Mesenchymal stem cell (in vitro differentiated cells and primary cell): ENCODE measurements at regions not wholly inside any gene's neighbourhood (a gene's known extent, or its start where the extent isn't known, plus 50 kb on each side); places are given as distances from the start of the nearest gene placed in this dataset.
A peak's percentile ranks its signal among the peaks of the same experiment; 100 is the strongest.

Experiments used
- DNase-seq: peaks from one replicate; pipeline ENCODE4 v3.0.0-alpha.2; 2013
- H2AFZ ChIP-seq: one replicate; pipeline ENCODE4 v1.6.1; 2013; ENCODE audit warnings: low read depth, mild to moderate bottlenecking, control low read depth, inconsistent platforms, low read length, moderate library complexity
- H2AK5ac ChIP-seq: 2 replicates; pipeline ENCODE4 v1.6.1; 2013; ENCODE audit warnings: low read length, moderate library complexity, mild to moderate bottlenecking, inconsistent platforms; ENCODE audit not compliant: severe bottlenecking
- H2BK120ac ChIP-seq: one replicate; pipeline ENCODE4 v1.6.1; 2013; ENCODE audit warnings: low read depth, mild to moderate bottlenecking, inconsistent platforms, low read length, moderate library complexity
- H2BK12ac ChIP-seq, 2 experiments: one replicate each; pipeline ENCODE4 v1.6.1; 2013; ENCODE audit warnings: inconsistent platforms in 2 of 2, low read length in 2 of 2, mild to moderate bottlenecking in 2 of 2, moderate library complexity in 2 of 2, control low read depth in 1 of 2
- H2BK15ac ChIP-seq: one replicate; pipeline ENCODE4 v1.6.1; 2013; ENCODE audit warnings: mild to moderate bottlenecking, low read depth, inconsistent platforms; ENCODE audit not compliant: poor library complexity, severe bottlenecking
- H2BK5ac ChIP-seq: 2 replicates; pipeline ENCODE4 v1.6.1; 2013; ENCODE audit warnings: low read depth, mild to moderate bottlenecking, low read length, control low read depth, inconsistent platforms; ENCODE audit not compliant: poor library complexity, severe bottlenecking
- H3K14ac ChIP-seq, 2 experiments: one replicate each; pipeline ENCODE4 v1.6.1; 2013; ENCODE audit warnings: inconsistent platforms in 2 of 2, low read length in 2 of 2, control low read depth in 1 of 2, mild to moderate bottlenecking in 1 of 2, moderate library complexity in 1 of 2
- H3K18ac ChIP-seq, 2 experiments: one replicate each; pipeline ENCODE4 v1.6.1; 2013; ENCODE audit warnings: inconsistent platforms in 2 of 2, low read length in 2 of 2, control low read depth in 1 of 2, low read depth in 1 of 2, mild to moderate bottlenecking in 1 of 2
- H3K23ac ChIP-seq, 2 experiments: one replicate each; pipeline ENCODE4 v1.6.1; 2013; ENCODE audit warnings: inconsistent platforms in 2 of 2, low read length in 2 of 2, mild to moderate bottlenecking in 2 of 2, moderate library complexity in 2 of 2, control low read depth in 1 of 2
- H3K27ac ChIP-seq: 2 replicates; pipeline ENCODE4 v1.5.1; 2013; ENCODE audit warnings: mild to moderate bottlenecking, moderate library complexity, low read length, control low read depth, inconsistent platforms; ENCODE audit not compliant: poor library complexity, severe bottlenecking
- H3K27me3 ChIP-seq, 2 experiments: 2 replicates each; pipeline versions ENCODE4 v1.6.1 to v1.7.0; 2013; ENCODE audit warnings: low read length in 2 of 2, mild to moderate bottlenecking in 2 of 2, moderate library complexity in 2 of 2, control low read depth in 1 of 2, inconsistent platforms in 1 of 2; ENCODE audit not compliant: control insufficient read depth in 1 of 2, insufficient read depth in 1 of 2
- H3K36me3 ChIP-seq, 2 experiments: 2 replicates each; pipeline versions ENCODE4 v1.6.1 to v1.7.0; 2013; ENCODE audit warnings: low read length in 2 of 2, control low read depth in 1 of 2, inconsistent platforms in 1 of 2, low read depth in 1 of 2, mild to moderate bottlenecking in 1 of 2; ENCODE audit not compliant: insufficient read depth in 2 of 2, control insufficient read depth in 1 of 2
- H3K4ac ChIP-seq, 2 experiments: one replicate each; pipeline ENCODE4 v1.6.1; 2013; ENCODE audit warnings: inconsistent platforms in 2 of 2, low read length in 2 of 2, mild to moderate bottlenecking in 2 of 2, moderate library complexity in 2 of 2, control low read depth in 1 of 2, low read depth in 1 of 2
- H3K4me1 ChIP-seq: 2 replicates; pipeline ENCODE4 v1.6.1; 2013; ENCODE audit warnings: low read depth, low read length, control low read depth; ENCODE audit not compliant: control insufficient read depth, insufficient read depth
- H3K4me2 ChIP-seq: 2 replicates; pipeline ENCODE4 v1.6.1; 2013; ENCODE audit warnings: low read length, mild to moderate bottlenecking, inconsistent platforms; ENCODE audit not compliant: poor library complexity, severe bottlenecking
- H3K4me3 ChIP-seq, 2 experiments: 2 replicates each; pipeline versions ENCODE4 v1.5.1 to v1.7.0; 2013; ENCODE audit warnings: low read length in 2 of 2, mild to moderate bottlenecking in 2 of 2, control low read depth in 1 of 2, low read depth in 1 of 2; ENCODE audit not compliant: insufficient read depth in 1 of 2
- H3K79me1 ChIP-seq: replicated peaks from 2 replicates; pipeline ENCODE4 v1.6.1; 2013; ENCODE audit warnings: mild to moderate bottlenecking, control low read depth, low read length, inconsistent platforms; ENCODE audit not compliant: poor library complexity, severe bottlenecking
- H3K9ac ChIP-seq: 2 replicates; pipeline ENCODE4 v1.7.0; 2013; ENCODE audit warnings: mild to moderate bottlenecking, low read length, moderate library complexity
- H3K9me3 ChIP-seq: 2 replicates; pipeline ENCODE4 v1.7.0; 2013; ENCODE audit warnings: mild to moderate bottlenecking, low read length; ENCODE audit not compliant: control insufficient read depth
- H4K8ac ChIP-seq: one replicate; pipeline ENCODE4 v1.6.1; 2013; ENCODE audit warnings: inconsistent platforms, mild to moderate bottlenecking, low read length, moderate library complexity
- H4K91ac ChIP-seq: one replicate; pipeline ENCODE4 v1.6.1; 2013; ENCODE audit warnings: mild to moderate bottlenecking, low read length, inconsistent platforms
- WGBS: methylation state at CpG from one replicate; pipeline ENCODE4 v1.1.7; 2013; ENCODE audit warnings: mixed read lengths; 5-methylcytosine and 5-hydroxymethylcytosine counted together

DNA sequence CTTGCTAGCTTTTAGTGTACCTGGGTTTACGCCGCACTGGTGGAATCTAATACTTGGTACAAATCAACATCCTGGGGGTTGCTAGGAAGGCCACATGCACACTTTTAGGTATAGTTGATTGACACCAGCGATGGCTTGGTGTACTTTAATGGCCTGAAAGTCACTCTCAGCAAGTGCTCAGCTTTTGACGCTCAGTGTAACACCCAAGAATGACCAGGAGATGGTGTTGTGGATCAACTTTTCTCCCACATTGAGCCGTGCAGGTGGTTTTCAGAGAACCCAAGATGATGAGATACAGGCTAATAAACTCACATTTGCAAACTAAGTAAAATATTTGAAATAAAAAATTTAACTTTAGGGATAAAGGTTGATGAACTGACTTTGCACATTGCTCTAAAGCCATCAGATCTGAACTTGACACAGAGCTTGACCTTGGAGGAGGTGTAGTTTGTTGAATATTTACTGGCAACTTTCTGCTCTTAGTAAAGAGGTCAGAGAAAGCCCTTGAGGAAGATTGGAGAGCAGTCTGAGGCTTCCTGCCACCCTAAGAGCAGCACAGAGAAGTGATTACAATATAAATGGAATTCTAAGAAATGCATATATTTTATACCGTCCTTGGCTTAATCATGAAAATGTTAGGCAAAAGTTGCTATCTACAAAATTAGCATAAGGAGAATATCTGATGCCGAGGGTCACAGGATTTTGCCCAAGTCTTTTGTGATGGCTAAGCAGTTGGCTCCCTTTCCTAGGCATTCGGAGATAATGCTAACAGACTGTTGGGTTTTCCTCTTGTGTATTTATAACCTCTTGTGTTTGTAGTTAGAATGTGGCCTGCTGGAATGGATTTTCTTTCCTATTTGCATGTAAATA, 143.4 kb upstream of the RASGRP1 start:
- H3K18ac ChIP-seq, result no peak overlapping the region
- H4K91ac ChIP-seq, result no peak overlapping the region
- 37% methylated on average over 7 of the region's 8 CpGs for WGBS

DNA sequence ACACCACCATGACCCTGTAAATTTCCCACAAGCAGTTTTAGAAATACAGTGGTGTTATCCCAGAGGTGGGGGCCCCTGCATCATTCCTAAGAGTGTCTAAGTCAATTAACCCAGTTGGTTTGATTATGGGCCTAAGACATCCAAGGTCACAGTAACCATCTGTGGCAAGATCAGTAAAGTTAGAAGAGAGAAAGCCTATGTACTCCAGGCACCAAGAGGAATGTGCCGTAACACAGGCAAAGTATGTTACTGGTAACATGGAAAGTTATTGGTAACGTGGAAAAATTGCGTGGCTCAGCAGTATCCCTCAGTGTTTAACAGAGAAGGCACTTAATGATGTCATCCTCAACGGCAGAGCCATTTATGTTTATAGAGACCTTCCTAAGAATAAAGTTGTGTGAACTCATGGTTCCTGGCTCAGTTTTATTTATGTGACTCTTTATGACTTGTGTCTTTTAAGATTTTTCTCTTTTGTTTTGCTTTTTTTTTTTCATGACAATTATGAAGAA, 144.1 kb upstream of the RASGRP1 start:
- no peak overlapping the region for H4K91ac ChIP-seq
- H3K27ac ChIP-seq, result peak overlapping the region; percentile 59
- no peaks in the 10 kb centered on the region for H3K79me1 ChIP-seq
- no peak overlapping the region for H3K23ac ChIP-seq
- H3K4ac ChIP-seq, result no peak overlapping the region
- peak overlapping the region in 1 of 2 experiments; percentile 6 for H2BK12ac ChIP-seq
- H3K14ac ChIP-seq, result no peak overlapping the region
- H3K4me3 ChIP-seq, result no peak overlapping the region
- peaks cover 4% of the 10 kb centered on the region for H3K4me1 ChIP-seq
- WGBS, result 23% methylated on average over 3 of the region's 4 CpGs
- H4K8ac ChIP-seq, result no peak overlapping the region
- peak; percentile 94 for DNase-seq
- H2AFZ ChIP-seq, result no peak overlapping the region
- H3K4me2 ChIP-seq, result no peak overlapping the region
- no peak overlapping the region for H2BK5ac ChIP-seq
- peaks cover 0 to 6% of the 10 kb centered on the region in 2 experiments for H3K27me3 ChIP-seq
- H2AK5ac ChIP-seq, result no peak overlapping the region
- H3K9me3 ChIP-seq, result no peaks in the 10 kb centered on the region
- H3K9ac ChIP-seq, result no peak overlapping the region
- no peaks in the 10 kb centered on the region for H3K36me3 ChIP-seq
- no peak overlapping the region for H2BK15ac ChIP-seq
- H2BK120ac ChIP-seq, result no peak overlapping the region
- H3K18ac ChIP-seq, result peak overlapping the region; percentile 8 to 25

More for the DNA sequence above, 143.4 kb upstream of the RASGRP1 start:
- Histone ChIP-seq H2BK12ac (no peak overlapping the region), H3K27ac (peak overlapping the region; percentile 59), H2BK120ac (no peak overlapping the region), H2BK15ac (no peak overlapping the region), H3K9ac (no peak overlapping the region), H3K4ac (no peak overlapping the region), H3K4me3 (no peak overlapping the region), H2AK5ac (no peak overlapping the region), H2BK5ac (no peak overlapping the region), H3K27me3 (peaks cover 0 to 6% of the 10 kb centered on the region in 2 experiments), H2AFZ (no peak overlapping the region), H3K4me1 (peaks cover 4% of the 10 kb centered on the region), H3K4me2 (no peak overlapping the region), H4K8ac (no peak overlapping the region), H3K9me3 (no peaks in the 10 kb centered on the region), H3K23ac (no peak overlapping the region), H3K79me1 (no peaks in the 10 kb centered on the region), H3K36me3 (no peaks in the 10 kb centered on the region), H3K14ac (no peak overlapping the region)
- DNase-seq, result peak; percentile 82

DNA sequence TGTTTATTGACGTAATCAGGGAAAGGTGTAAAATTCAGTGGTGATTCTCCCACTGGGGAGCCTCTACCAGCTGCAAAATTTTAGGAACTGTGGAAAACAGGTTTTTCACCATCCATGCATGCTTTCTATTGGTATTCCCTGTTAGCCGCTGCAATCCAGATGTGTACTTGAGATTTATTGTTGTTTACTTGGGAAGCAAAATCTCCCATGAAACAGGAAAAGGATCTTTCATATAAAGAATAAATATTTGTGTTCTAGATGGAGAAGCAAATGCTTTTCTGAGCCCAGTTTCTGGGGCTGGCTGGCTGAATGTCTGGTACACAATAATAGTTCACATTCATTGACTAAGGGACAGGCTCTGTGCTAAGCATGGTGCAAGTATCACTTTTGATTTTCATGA, 144.6 kb upstream of the RASGRP1 start:
- Histone ChIP-seq H2BK15ac (no peak overlapping the region), H3K9ac (no peak overlapping the region), H3K36me3 (no peaks in the 10 kb centered on the region), H3K27ac (no peak overlapping the region), H3K27me3 (peaks cover 0 to 6% of the 10 kb centered on the region in 2 experiments), H3K4me2 (no peak overlapping the region), H3K4me1 (peaks cover 5% of the 10 kb centered on the region), H3K14ac (no peak overlapping the region), H3K9me3 (no peaks in the 10 kb centered on the region), H3K4me3 (no peak overlapping the region), H3K23ac (no peak overlapping the region), H4K91ac (no peak overlapping the region), H3K18ac (no peak overlapping the region), H2AK5ac (no peak overlapping the region), H2AFZ (no peak overlapping the region), H2BK120ac (no peak overlapping the region), H2BK5ac (no peak overlapping the region), H3K4ac (no peak overlapping the region), H4K8ac (no peak overlapping the region), H2BK12ac (no peak overlapping the region), H3K79me1 (no peaks in the 10 kb centered on the region)
- DNase-seq, result peak; percentile 70
- 80% methylated on average over 1 of the region's 2 CpGs for WGBS

DNA sequence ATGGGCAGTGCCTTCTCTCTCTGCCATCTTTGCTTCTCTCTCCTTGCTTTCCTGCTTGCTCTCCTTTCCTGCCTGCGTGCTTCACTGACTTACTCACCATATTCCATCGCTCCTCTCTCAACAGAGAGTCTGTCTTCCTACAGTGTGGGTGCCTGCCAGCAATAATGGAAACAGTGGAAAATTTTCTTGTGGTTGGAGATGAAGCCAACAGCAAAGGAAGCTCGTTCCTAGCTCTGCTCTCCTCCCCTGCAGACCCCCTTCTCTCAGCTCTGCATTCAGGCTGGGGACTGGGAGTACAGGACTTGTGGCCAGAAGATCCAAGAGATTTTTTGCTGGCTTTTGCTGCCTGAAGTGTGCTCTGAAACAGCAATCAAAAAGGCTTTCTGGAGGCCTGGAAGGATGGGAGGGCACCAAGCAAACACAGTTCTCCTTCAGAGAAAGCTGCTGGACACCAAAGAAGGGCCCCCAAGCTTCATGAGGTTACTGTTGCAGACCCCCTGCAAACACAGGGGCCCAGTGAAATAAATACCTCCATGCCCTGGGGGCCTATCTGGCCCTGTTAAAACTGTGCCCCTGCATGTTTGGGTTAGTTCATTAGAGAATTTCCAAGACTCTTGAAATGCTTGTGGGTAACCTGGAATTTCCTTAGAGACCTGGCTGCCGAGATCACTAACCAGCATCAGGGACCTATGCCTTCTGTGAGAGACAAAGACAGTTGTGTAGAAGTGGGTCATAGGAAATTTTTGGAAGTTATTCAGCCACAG, 149.9 kb upstream of the RASGRP1 start:
- WGBS, result no CpG with 5 or more reads among the region's 4 CpGs

More for the DNA sequence above, 149.9 kb upstream of the RASGRP1 start:
- H3K18ac ChIP-seq, result peak overlapping the region; percentile 44 to 60
- H2BK120ac ChIP-seq, result peak overlapping the region; percentile 29
- H3K36me3 ChIP-seq, result no peaks in the 10 kb centered on the region
- H4K8ac ChIP-seq, result peak overlapping the region; percentile 52
- H4K91ac ChIP-seq, result peak overlapping the region; percentile 43
- no peak overlapping the region for H3K4me3 ChIP-seq
- no peak overlapping the region for H3K14ac ChIP-seq
- no peaks in the 10 kb centered on the region for H3K9me3 ChIP-seq
- peak overlapping the region in 1 of 2 experiments; percentile 5 for H3K4ac ChIP-seq
- peaks cover 10% of the 10 kb centered on the region for H3K4me1 ChIP-seq
- peak overlapping the region; percentile 21 for H2BK15ac ChIP-seq
- H3K9ac ChIP-seq, result peak overlapping the region; percentile 41
- H2BK5ac ChIP-seq, result peak overlapping the region; percentile 83
- no peaks in the 10 kb centered on the region for H3K27me3 ChIP-seq
- H3K27ac ChIP-seq, result peak overlapping the region; percentile 97
- peak overlapping the region; percentile 47 for H2AFZ ChIP-seq
- no peak overlapping the region for H3K23ac ChIP-seq
- no peak overlapping the region for H3K4me2 ChIP-seq
- no peaks in the 10 kb centered on the region for H3K79me1 ChIP-seq
- H2BK12ac ChIP-seq, result peak overlapping the region; percentile 20 to 54
- DNase-seq, result peak; percentile 94
- peak overlapping the region; percentile 46 for H2AK5ac ChIP-seq
